ENCODE measurements at regions not wholly inside any gene's neighbourhood (a gene's known extent, or its start where the extent isn't known, plus 50 kb on each side); places are given as distances from the start of the nearest gene placed in this dataset.

DNA sequence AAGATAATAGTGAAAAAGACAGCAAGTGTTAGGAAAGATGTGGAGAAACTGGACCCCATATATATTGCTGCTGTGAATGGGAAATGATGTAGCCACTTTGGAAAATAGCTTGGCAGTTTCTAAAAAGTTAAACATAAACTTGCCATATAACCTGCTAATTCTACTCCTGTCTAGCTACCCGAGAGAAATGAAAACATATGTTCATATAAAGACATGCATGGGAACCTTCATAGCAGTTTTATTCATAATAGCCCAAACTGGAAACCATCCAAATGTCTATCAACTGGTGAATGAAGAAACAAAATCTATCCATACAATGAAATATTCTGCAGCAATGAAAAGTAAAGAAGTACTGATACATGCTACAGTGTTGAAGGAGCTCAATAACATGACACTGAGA is 50.4 kb upstream of the NABP1 start:
- in situ Hi-C loops (cut with MboI; ENCODE audit: low sequenced_read_pairs, unreplicated experiment), result no loop called here
- TF ChIP-seq CTCF (IDR thresholded peaks at IDR 0.05; ENCODE audit: borderline replicate concordance, control extremely low read depth, extremely low read depth, insufficient read depth, missing control alignments), result no peak
- DNase-seq (ENCODE audit: low spot score), result no peak

Data from GM13976 (cell line).